OCI-LY3 (cell line): ENCODE measurements at regions not wholly inside any gene's neighbourhood (a gene's known extent, or its start where the extent isn't known, plus 50 kb on each side); places are given as distances from the start of the nearest gene placed in this dataset.

ENCODE experiments used
- CTCF ChIP-seq: fragments of 200-600, 300-600 bp; sonication (generic); IDR thresholded peaks from 2 replicates; pipeline ENCODE4 v1.5.1; 2014; ENCODE audit warnings: antibody characterized with exemption, low read length, low read depth
- EZH2phosphoT487 ChIP-seq: fragments of 200-600 bp; shearing (Covaris generic); IDR thresholded peaks from 2 replicates; pipeline ENCODE4 v1.6.1; 2018; ENCODE audit warnings: antibody characterized with exemption, mixed run types, low read depth

GRCh38 chr10:90975096-90975495 lies 54.2 kb upstream of the ANKRD1 start:
- TF ChIP-seq CTCF: no peak
- TF ChIP-seq EZH2phosphoT487: no peak
